HG03442 (cell line): ENCODE measurements at regions not wholly inside any gene's neighbourhood (a gene's known extent, or its start where the extent isn't known, plus 50 kb on each side); places are given as distances from the start of the nearest gene placed in this dataset.
"Not testable (repeated sequence)": the region's sequence is repeated elsewhere in the genome, so short reads cannot be mapped to it uniquely, and the experiment has no call there.

ENCODE experiments used
- ATAC-seq: cut with Tn5 transposase; IDR thresholded peaks from one replicate; pipeline ENCODE4 v1.9.1; 2021; ENCODE audit warnings: mild to moderate bottlenecking, moderate library complexity; ENCODE audit not compliant: unreplicated experiment

- no peak for ATAC-seq
These were observed 191.6 kb upstream of the CTNND2 start for GRCh38 chr5:12095808-12096281.

DNA sequence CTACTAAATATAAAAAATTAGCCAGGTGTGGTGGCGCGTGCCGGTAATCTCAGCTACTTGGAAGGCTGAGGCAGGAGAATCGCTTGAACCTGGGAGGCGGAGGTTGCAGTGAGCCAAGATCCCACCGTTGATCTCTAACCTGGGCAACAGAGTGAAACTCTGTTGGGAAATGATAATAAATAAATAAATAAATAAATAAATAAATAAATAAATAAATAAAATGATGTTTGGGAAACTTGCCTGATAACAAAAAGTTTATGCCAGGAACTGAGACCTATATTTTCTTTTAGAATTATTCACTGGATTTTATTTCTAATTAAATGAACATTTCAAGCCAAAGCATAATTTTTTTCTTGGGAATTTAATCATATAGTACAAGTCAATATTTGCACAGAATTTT, 189.3 kb upstream of the CTNND2 start:
- no peak for ATAC-seq

DNA sequence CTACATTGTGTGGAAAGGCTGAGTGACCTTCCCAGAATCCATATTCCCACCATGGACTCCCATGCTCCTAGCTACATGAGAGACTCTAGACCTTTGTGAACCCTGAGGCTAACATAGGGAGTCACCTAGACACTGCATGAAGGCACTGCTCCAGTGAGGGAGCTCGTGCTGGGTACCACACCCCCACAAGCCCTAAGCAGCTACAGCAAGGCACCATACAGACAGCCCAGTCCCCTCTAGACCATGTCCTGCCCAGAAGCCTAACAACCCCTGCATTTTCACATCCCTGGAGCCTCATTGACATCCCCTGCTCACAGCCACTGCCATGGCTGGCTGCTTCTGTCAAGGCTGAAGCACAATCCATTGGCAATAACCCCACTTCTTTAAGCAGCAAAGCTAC, 176.5 kb upstream of the CTNND2 start:
- ATAC-seq: no peak

DNA sequence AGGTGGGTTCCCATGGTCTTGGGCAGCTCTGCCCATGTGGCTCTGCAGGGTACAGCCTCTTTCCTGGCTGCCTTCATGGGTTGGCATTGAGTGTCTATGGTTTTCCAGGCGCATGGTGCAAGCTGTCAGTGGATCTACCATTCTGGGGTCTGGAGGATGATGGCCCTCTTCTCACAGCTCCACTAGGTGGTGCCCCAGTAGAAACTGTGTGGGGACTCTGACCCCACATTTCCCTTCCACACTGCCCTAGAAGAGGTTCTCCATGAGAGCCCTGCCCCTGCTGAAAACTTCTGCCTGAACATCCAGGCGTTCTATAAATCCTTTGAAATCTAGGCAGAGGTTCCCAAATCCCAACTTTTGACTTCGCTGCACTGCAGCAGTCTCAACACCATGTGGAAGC, 174.0 kb upstream of the CTNND2 start:
- not testable (repeated sequence) for ATAC-seq

DNA sequence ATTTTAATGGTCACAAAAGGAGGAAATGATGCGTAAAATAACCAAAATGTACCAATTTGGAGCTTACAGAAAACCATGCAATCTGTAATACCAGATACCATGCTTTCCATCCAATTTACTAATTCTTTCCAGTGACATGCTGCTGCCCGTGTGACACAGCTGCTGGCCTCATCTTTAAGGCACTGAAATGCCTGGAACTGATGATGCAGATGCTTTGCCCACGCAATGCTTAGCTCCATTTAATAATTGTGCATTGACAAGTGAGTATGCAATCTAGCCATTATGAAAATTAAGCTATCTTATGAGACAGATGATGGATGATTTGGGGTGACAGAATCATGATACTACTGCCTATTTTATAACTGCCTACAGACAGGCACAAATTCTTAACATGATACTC, 169.2 kb upstream of the CTNND2 start:
- no peak for ATAC-seq

- no peak for ATAC-seq
These were observed 168.2 kb upstream of the CTNND2 start for GRCh38 chr5:12072441-12072840.

- no peak for ATAC-seq
These were observed 167.2 kb upstream of the CTNND2 start for GRCh38 chr5:12071455-12071854.

GRCh38 chr5:12023614-12024241, 119.5 kb upstream of the CTNND2 start:
- no peak for ATAC-seq

- no peak for ATAC-seq
These were observed 118.2 kb upstream of the CTNND2 start for GRCh38 chr5:12022444-12022843.

DNA sequence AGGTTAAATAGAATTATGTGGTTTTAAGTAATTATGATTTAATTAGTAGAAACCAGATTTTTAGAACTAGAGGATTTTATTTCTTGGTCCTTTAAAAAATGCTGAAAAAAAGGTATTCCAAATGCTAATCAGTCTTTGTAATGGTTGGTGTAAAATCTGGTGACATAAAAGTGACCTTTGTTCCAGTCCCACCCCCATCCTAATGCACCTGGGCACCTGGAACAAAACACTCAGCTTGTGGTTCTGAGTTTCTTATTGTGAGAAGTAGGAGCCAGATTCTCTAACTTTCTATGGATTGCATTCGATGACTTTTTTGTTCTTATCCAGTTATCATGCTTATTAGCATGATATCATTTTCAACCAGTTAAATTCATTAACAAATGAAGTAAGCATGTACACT, 115.1 kb upstream of the CTNND2 start:
- no peak for ATAC-seq

GRCh38 chr5:12017007-12017406, 112.8 kb upstream of the CTNND2 start:
- no peak for ATAC-seq

DNA sequence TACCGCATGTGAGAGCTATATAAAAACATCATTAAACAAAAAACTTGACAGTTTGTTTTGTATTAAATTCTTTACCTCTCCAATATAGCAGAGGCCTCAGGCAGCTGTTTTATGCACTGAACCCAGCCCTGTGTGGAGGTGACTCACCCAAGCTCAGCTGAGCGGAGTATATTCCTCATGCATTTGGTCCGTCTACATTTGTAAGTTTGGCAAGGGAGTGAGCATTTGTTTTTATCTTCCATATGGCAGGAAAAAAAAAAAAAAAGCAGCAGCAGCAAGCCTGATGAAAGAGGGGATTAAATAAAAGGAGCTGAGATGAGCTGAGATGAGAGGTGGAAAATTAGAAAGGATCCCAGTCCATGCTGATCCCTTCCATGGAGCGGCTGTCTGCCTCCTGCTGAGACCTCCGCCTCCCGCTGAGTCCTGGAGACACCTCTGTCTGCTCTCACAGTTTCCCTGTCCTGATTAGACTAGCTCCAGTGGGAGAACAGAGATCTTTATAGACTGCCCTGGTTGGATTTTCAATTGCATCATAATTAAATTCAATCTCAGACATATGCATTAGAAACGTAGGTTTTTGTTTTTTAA, 112.0 kb upstream of the CTNND2 start:
- no peak for ATAC-seq

GRCh38 chr5:12013351-12013750, 109.1 kb upstream of the CTNND2 start:
- no peak for ATAC-seq

DNA sequence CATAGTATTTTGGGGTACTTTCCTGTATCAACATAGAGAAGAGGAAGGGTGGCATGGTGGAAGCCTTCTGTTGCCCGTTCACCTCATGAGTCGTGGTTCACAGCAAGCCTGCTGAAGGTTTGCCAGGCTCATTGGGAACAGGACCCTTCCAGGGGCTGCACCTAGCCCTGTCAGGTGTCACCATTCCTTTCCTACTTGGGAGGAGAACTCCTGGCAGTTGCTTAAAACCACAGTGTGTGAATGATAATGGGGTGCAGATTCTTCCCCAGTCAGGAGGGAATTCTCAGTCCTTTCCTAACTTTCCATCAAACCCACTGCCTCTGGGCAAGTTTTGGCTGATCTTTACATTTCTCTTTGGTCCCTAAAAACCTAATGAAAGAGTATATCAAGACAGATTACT, 99.4 kb upstream of the CTNND2 start:
- ATAC-seq: no peak

DNA sequence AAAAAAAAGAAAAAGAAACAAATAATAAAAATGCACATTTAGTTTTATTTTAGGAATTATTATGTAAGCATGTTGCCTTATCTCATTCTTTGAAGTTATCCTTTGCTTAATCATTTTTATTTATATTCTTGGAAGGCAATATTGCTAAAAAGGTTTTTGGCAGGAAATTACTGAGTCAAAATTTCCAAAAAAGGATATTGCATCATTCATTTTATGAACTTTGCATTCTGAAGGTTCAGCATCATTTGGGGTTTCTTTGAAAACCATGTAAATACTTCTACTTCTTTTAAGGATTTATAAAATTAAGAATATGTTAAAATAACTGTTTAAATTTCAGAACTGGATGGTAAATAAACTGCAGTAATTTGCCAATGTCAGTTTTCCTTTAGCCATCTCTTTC, 94.2 kb upstream of the CTNND2 start:
- no peak for ATAC-seq

GRCh38 chr5:11997942-11998341, 93.7 kb upstream of the CTNND2 start:
- no peak for ATAC-seq

DNA sequence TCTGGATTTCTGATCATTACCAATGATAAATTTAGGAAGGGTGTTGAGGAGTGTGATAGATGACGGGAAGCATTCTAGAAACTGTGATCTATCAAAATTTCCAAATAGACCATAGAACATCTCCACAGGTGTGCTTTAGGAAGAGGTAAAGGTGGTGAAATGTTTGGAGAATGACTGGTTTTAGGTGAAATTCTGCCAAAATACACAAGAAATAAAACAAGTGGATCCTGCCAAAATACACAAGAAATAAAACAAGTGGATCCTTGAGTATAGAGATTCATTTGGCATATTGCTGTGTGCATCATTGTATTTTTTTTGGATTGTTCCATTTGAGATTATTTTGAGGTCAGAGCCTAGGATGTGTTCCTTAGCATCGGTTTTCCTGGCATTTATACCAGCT, 88.3 kb upstream of the CTNND2 start:
- ATAC-seq: no peak

GRCh38 chr5:11985993-11986392, 81.7 kb upstream of the CTNND2 start:
- no peak for ATAC-seq

DNA sequence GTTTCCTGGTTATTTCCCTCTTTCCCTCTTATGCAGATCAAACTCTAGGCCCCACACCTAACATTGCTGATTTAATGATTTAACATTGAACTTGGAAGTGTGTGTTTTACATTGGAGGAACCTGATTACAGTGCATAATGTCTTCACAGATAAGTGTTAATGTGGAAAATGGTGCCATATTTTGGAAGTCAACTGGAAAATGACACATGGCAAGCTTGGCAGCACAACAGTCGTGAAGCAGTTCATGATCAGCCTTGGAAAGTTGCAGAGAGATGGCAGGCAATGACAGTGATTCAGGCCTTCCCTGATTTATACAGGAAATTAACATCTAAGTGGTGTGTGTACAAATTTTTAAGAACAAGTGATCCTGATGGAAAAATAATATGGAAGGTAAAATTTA, 80.0 kb upstream of the CTNND2 start:
- no peak for ATAC-seq

DNA sequence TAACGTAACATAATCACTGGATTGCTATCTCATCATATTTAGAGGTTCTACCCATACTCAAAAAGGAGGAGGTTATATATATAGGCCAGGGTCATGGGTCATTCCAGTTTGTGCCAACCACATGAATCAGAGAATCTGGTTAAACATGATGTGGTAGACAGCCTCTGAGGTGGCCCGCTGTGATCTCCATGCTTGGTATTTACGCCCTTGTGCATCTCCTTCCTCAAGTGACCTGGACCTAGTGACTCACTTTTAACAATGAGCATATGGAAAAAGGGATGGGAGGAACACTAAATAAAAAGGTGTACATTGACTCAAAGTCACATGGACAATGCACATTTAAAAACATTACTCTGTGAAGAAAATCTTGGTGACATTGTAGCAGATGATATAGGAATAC, 77.7 kb upstream of the CTNND2 start:
- ATAC-seq: no peak

GRCh38 chr5:11977904-11978303, 73.7 kb upstream of the CTNND2 start:
- ATAC-seq: no peak

DNA sequence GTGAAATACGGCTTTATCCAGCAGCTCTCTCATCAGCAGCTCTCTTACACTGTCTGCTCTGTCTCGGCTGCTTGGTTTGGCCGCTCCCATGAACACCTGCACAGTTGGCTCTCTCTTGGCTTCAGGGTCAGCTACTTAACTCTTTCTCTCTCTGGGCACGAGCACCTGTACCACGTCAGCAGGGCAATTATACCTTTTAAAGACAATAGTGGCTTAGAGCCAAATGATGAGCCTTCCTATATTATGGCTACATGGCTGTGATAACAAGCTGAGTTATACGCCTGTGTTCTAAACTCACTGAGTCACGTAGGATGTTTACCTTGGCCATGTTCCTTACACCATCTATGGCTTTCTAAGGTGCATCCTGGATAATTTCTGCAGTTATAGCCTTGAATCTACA, 69.2 kb upstream of the CTNND2 start:
- ATAC-seq: no peak

GRCh38 chr5:11963227-11963626, 59.0 kb upstream of the CTNND2 start:
- no peak for ATAC-seq
